ENCODE measurements at regions not wholly inside any gene's neighbourhood (a gene's known extent, or its start where the extent isn't known, plus 50 kb on each side); places are given as distances from the start of the nearest gene placed in this dataset.

DNA sequence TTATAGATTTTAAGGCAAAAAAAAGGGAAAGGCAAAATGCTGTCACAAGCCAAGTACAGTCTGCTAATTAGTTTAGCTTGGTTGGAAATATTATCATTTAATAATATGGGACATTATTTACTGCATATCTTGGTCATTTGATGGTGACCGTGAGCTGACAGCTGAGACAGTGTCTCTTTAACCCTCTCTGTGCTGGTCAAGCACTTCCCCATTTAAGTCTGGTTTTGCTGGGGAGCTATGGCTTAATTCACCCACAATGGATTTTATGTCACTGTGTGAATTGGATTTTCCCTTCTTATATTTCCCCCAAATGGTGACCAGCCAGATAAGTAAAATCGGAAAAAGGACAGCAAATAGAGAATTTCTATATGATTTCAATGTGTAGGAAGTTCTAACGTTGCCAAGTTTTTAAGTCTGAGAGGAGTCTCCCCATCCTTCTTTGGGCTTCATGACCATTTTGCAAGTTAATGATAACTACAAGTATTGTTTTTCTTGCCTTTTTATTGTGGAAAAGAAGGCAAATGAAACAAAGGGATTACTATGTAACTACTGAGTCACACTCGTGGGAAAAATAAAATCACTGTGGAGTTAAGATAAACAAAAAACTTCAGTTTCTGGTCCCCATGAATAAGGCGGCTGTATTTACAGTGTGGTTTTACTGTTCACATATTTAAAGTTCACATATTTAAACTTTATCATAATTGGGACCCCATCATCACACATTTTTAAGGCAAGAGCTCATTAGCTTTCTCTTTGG is 373.5 kb downstream of the NR2F2 start:
- peak; percentile 1 for DNase-seq
- H3K4me1 ChIP-seq (ENCODE audit: insufficient read depth) = no peaks in the 10 kb centered on the region
- H3F3A ChIP-seq (ENCODE audit: insufficient read depth) = no peaks in the 10 kb centered on the region
- TF ChIP-seq EZH2phosphoT487 (IDR thresholded peaks at IDR 0.05; ENCODE audit: insufficient read depth, low read depth) = no peak
- H3K79me2 ChIP-seq (ENCODE audit: insufficient read depth) = no peaks in the 10 kb centered on the region
- no peaks in the 10 kb centered on the region for H3K36me3 ChIP-seq (ENCODE audit: low read depth)
- no peak overlapping the region for H2AFZ ChIP-seq
- no peak overlapping the region for H3K4me3 ChIP-seq
- H4K20me1 ChIP-seq (ENCODE audit: insufficient read depth) = no peaks in the 10 kb centered on the region
- no peak overlapping the region for H3K27ac ChIP-seq
- no peaks in the 10 kb centered on the region for H3K9me2 ChIP-seq (ENCODE audit: insufficient read depth)
- no peak overlapping the region for H3K9ac ChIP-seq
- in situ Hi-C loops (cut with MboI) = no loop called here
- no peaks in the 10 kb centered on the region; the same call in 1 of the 2 replicates for H3K27me3 ChIP-seq (replicated peaks; ENCODE audit: insufficient read depth)
- H3K9me3 ChIP-seq (ENCODE audit: low read depth) = no peaks in the 10 kb centered on the region
- H3K4me2 ChIP-seq (ENCODE audit: unreplicated experiment) = no peak overlapping the region
- WGBS, 2 experiments (ENCODE audit: low coverage in 1 of 2, low lambda C conversion rate in 2 of 2, missing lambda C conversion rate in 2 of 2) = 14 to 16% methylated on average over 5 of the region's 5 CpGs

DNA sequence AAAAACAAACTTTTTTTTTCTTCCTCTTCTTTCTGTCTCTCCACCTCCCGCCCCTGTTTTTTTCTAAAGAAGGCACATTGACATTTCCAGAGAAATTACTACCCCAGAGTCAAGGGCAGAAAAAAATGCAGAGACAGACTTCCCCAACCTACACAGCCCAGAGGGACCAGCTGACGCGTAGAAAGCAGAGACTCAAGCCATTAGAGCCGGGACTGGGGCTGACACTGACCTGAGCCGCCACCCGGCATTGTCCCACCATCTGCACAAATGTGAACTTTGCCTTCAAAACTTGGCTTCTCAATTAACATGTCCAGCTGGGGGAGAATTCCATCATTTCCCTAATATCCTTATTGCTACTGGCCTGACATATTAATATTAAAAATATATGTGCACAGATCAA is 385.6 kb downstream of the NR2F2 start:
- Histone ChIP-seq H3K9ac (no peak overlapping the region), H4K20me1 (ENCODE audit: insufficient read depth) (no peaks in the 10 kb centered on the region), H2AFZ (no peak overlapping the region), H3K4me1 (ENCODE audit: insufficient read depth) (no peaks in the 10 kb centered on the region), H3K4me3 (no peak overlapping the region), H3K79me2 (ENCODE audit: insufficient read depth) (no peaks in the 10 kb centered on the region), H3K36me3 (ENCODE audit: low read depth) (no peaks in the 10 kb centered on the region), H3K9me3 (ENCODE audit: low read depth) (no peaks in the 10 kb centered on the region), H3K27me3 (replicated peaks; ENCODE audit: insufficient read depth) (no peaks in the 10 kb centered on the region), H3K27ac (no peak overlapping the region), H3K4me2 (ENCODE audit: unreplicated experiment) (no peak overlapping the region), H3K9me2 (ENCODE audit: insufficient read depth) (no peaks in the 10 kb centered on the region), H3F3A (ENCODE audit: insufficient read depth) (no peaks in the 10 kb centered on the region)
- in situ Hi-C loops (cut with MboI) = no loop called here
- DNase-seq = no peak
- TF ChIP-seq EZH2phosphoT487 (IDR thresholded peaks at IDR 0.05; ENCODE audit: insufficient read depth, low read depth) (no peak), EZH2 (IDR thresholded peaks at IDR 0.05; ENCODE audit: insufficient read depth, poor library complexity, severe bottlenecking) (no peak)
- 19 to 24% methylated on average over 6 of the region's 6 CpGs for WGBS, 2 experiments (ENCODE audit: low coverage in 1 of 2, low lambda C conversion rate in 2 of 2, missing lambda C conversion rate in 2 of 2)

DNA sequence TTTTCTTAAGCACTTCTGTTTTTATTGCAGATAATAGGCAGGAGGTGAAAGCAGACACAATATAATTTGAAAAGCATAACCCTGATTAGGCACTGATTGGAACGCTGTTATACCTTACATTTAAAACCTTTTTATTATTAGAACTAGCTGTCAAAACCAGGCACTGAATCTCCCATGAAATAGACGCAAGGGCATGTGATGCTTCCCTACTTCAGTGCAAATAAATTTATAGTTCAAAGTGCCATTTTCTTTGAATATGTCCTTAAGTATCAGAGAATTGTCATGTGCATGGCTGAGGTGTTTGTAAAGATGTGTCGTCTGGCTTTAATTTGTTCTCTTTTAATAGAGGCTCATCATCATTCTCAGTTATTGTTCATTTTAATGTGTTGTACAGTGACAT is 386.0 kb downstream of the NR2F2 start:
- H3F3A ChIP-seq (ENCODE audit: insufficient read depth) = no peaks in the 10 kb centered on the region
- no peak overlapping the region for H3K4me2 ChIP-seq (ENCODE audit: unreplicated experiment)
- H3K27me3 ChIP-seq (replicated peaks; ENCODE audit: insufficient read depth) = no peaks in the 10 kb centered on the region
- in situ Hi-C loops (cut with MboI) = no loop called here
- H2AFZ ChIP-seq = no peak overlapping the region
- no peaks in the 10 kb centered on the region for H3K4me1 ChIP-seq (ENCODE audit: insufficient read depth)
- no peak overlapping the region for H3K4me3 ChIP-seq
- H3K79me2 ChIP-seq (ENCODE audit: insufficient read depth) = no peaks in the 10 kb centered on the region
- H3K36me3 ChIP-seq (ENCODE audit: low read depth) = no peaks in the 10 kb centered on the region
- 19 to 26% methylated on average over 3 of the region's 3 CpGs for WGBS, 2 experiments (ENCODE audit: low coverage in 1 of 2, low lambda C conversion rate in 2 of 2, missing lambda C conversion rate in 2 of 2)
- DNase-seq = no peak
- no peaks in the 10 kb centered on the region for H4K20me1 ChIP-seq (ENCODE audit: insufficient read depth)
- H3K9me3 ChIP-seq (ENCODE audit: low read depth) = no peaks in the 10 kb centered on the region
- H3K27ac ChIP-seq = no peak overlapping the region
- TF ChIP-seq EZH2 (IDR thresholded peaks at IDR 0.05; ENCODE audit: insufficient read depth, poor library complexity, severe bottlenecking) = no peak
- TF ChIP-seq EZH2phosphoT487 (IDR thresholded peaks at IDR 0.05; ENCODE audit: insufficient read depth, low read depth) = no peak
- no peaks in the 10 kb centered on the region for H3K9me2 ChIP-seq (ENCODE audit: insufficient read depth)
- H3K9ac ChIP-seq = no peak overlapping the region

DNA sequence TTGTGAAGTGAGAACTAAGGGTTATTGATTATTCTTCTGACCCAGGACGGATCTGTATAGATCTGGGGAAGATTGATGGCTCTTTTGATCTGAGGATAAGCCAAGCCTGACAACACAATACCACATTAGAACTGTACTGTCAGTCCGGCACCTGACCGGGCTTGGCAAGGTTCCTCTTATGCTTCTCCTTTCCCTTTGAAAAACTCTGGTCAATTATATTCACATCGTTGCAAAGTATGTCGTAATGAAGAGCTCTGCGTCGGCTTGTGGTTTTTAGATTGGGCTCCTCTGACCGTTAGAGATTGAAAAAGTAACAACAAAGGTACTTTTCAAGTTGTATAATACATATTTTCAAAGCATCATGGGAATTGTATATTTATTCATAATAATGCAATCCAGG is 389.8 kb downstream of the NR2F2 start:
- no peak for DNase-seq
- no peaks in the 10 kb centered on the region for H3F3A ChIP-seq (ENCODE audit: insufficient read depth)
- no peaks in the 10 kb centered on the region for H3K27me3 ChIP-seq (replicated peaks; ENCODE audit: insufficient read depth)
- in situ Hi-C loops (cut with MboI) = no loop called here
- H3K27ac ChIP-seq = no peak overlapping the region
- no peaks in the 10 kb centered on the region for H4K20me1 ChIP-seq (ENCODE audit: insufficient read depth)
- H3K4me1 ChIP-seq (ENCODE audit: insufficient read depth) = no peaks in the 10 kb centered on the region
- H3K9me2 ChIP-seq (ENCODE audit: insufficient read depth) = no peaks in the 10 kb centered on the region
- no peaks in the 10 kb centered on the region for H3K79me2 ChIP-seq (ENCODE audit: insufficient read depth)
- no peak for TF ChIP-seq EZH2 (IDR thresholded peaks at IDR 0.05; ENCODE audit: insufficient read depth, poor library complexity, severe bottlenecking)
- TF ChIP-seq EZH2phosphoT487 (IDR thresholded peaks at IDR 0.05; ENCODE audit: insufficient read depth, low read depth) = no peak
- no peak overlapping the region for H3K4me2 ChIP-seq (ENCODE audit: unreplicated experiment)
- H3K9ac ChIP-seq = no peak overlapping the region
- H2AFZ ChIP-seq = no peak overlapping the region
- no peak overlapping the region for H3K4me3 ChIP-seq
- H3K9me3 ChIP-seq (ENCODE audit: low read depth) = no peaks in the 10 kb centered on the region
- no peaks in the 10 kb centered on the region for H3K36me3 ChIP-seq (ENCODE audit: low read depth)
- WGBS, 2 experiments (ENCODE audit: low coverage in 1 of 2, low lambda C conversion rate in 2 of 2, missing lambda C conversion rate in 2 of 2) = 16 to 18% methylated on average over 8 of the region's 8 CpGs

All from GM23248 (cell line).